H54 (cell line): ENCODE measurements at regions not wholly inside any gene's neighbourhood (a gene's known extent, or its start where the extent isn't known, plus 50 kb on each side); places are given as distances from the start of the nearest gene placed in this dataset.

Source experiments
- DNase-seq: peaks from one replicate; pipeline ENCODE4 v3.0.0; 2011; ENCODE audit warnings: low spot score, mixed read lengths; ENCODE audit not compliant: insufficient read length
- FAIRE-seq: peaks from 3 replicates; lab custom pipeline; 2011; peaks lifted over from hg19 to GRCh38; lab: Jason Lieb, UNC
- POLR2A ChIP-seq: IDR thresholded peaks from 2 replicates; pipeline ENCODE4 v1.6.1; 2011; ENCODE audit warnings: low read depth, mild to moderate bottlenecking, low read length

- FAIRE-seq (no peak), DNase-seq (no peak)
- TF ChIP-seq POLR2A = no peak
Measured at GRCh38 chr2:19804639-19805260, 97.0 kb downstream of the TTC32 start.

GRCh38 chr2:19802086-19802841 is 99.5 kb downstream of the TTC32 start:
- DNase-seq (no peak), FAIRE-seq (no peak)
- TF ChIP-seq POLR2A = no peak

GRCh38 chr2:19801367-19802080 is 100.3 kb downstream of the TTC32 start:
- FAIRE-seq (peak; percentile 91), DNase-seq (peak; percentile 93)
- TF ChIP-seq POLR2A = no peak

GRCh38 chr2:19800796-19801195 is 101.0 kb downstream of the TTC32 start:
- no peak for TF ChIP-seq POLR2A
- no peak for DNase-seq
- no peak for FAIRE-seq

GRCh38 chr2:19799881-19800780 is 101.7 kb downstream of the TTC32 start:
- DNase-seq (no peak), FAIRE-seq (no peak)
- no peak for TF ChIP-seq POLR2A

GRCh38 chr2:19797871-19798270 is 103.9 kb downstream of the TTC32 start:
- DNase-seq = no peak
- TF ChIP-seq POLR2A = no peak
- FAIRE-seq = no peak

GRCh38 chr2:19797243-19797810 is 104.5 kb downstream of the TTC32 start:
- no peak for TF ChIP-seq POLR2A
- FAIRE-seq (no peak), DNase-seq (no peak)

- FAIRE-seq = no peak
- no peak for TF ChIP-seq POLR2A
- peak; percentile 61 for DNase-seq
Measured at GRCh38 chr2:19796035-19796695, 105.6 kb downstream of the TTC32 start.

GRCh38 chr2:19793132-19793750 is 108.5 kb downstream of the TTC32 start:
- no peak for DNase-seq
- no peak for TF ChIP-seq POLR2A
- FAIRE-seq = no peak

- DNase-seq (no peak), FAIRE-seq (no peak)
- TF ChIP-seq POLR2A = no peak
Measured at GRCh38 chr2:19790291-19790690, 111.5 kb downstream of the TTC32 start.

- no peak for DNase-seq
- FAIRE-seq = no peak
Measured at GRCh38 chr2:19787134-19787533, 114.6 kb downstream of the TTC32 start.

GRCh38 chr2:19786408-19787058 is 115.2 kb downstream of the TTC32 start:
- FAIRE-seq = peak; percentile 15

More at GRCh38 chr2:19787134-19787533, 114.6 kb downstream of the TTC32 start:
- no peak for TF ChIP-seq POLR2A

More at GRCh38 chr2:19786408-19787058, 115.2 kb downstream of the TTC32 start:
- DNase-seq = peak; percentile 55
- no peak for TF ChIP-seq POLR2A
